H1 (cell line): ENCODE measurements at regions not wholly inside any gene's neighbourhood (a gene's known extent, or its start where the extent isn't known, plus 50 kb on each side); places are given as distances from the start of the nearest gene placed in this dataset.

Source experiments
- CTCF ChIA-PET: fragments of 300-600 bp; sonication (Branson Sonifier 250); formaldehyde crosslinking; loops from one replicate; lab custom pipeline; 2021; ENCODE audit not compliant: partially characterized antibody; lab: Charles Lee
- POLR2A ChIA-PET: fragments of 300-600 bp; sonication (Branson Sonifier 250); formaldehyde crosslinking; loops from one replicate; lab custom pipeline; 2021; ENCODE audit warnings: inconsistent platforms; ENCODE audit not compliant: partially characterized antibody; lab: Charles Lee
- DNase-seq, 2 experiments: peaks; one replicate each; pipeline versions ENCODE4 v3.0.0 to v3.0.0-alpha.2; 2010 to 2022; ENCODE audit warnings: low spot score in 2 of 2, low read depth in 1 of 2, mixed read lengths in 1 of 2
- FAIRE-seq: peaks from 2 replicates; lab custom pipeline; 2011; peaks lifted over from hg19 to GRCh38; lab: Jason Lieb, UNC
- H2AFZ ChIP-seq: 2 replicates; pipeline ENCODE4 v1.8.1; 2012; ENCODE audit warnings: low read length, inconsistent platforms
- H2AK5ac ChIP-seq: 2 replicates; pipeline ENCODE4 v1.6.1; 2013; ENCODE audit warnings: low read depth, low read length
- H2BK120ac ChIP-seq: replicated peaks from 2 replicates; pipeline ENCODE3; 2013; ENCODE audit warnings: low read depth, low read length, inconsistent platforms
- H2BK12ac ChIP-seq: 2 replicates; pipeline ENCODE4 v1.6.1; 2013; ENCODE audit warnings: low read depth, low read length
- H2BK15ac ChIP-seq: 2 replicates; pipeline ENCODE4 v1.6.1; 2013; ENCODE audit warnings: low read length
- H2BK20ac ChIP-seq: 2 replicates; pipeline ENCODE4 v1.6.1; 2013; ENCODE audit warnings: low read length
- H2BK5ac ChIP-seq: 2 replicates; pipeline ENCODE4 v1.6.1; 2013; ENCODE audit warnings: low read depth, low read length
- H3K14ac ChIP-seq: 2 replicates; pipeline ENCODE4 v1.6.1; 2013; ENCODE audit warnings: inconsistent platforms; ENCODE audit not compliant: insufficient read length
- H3K18ac ChIP-seq: 2 replicates; pipeline ENCODE4 v1.6.1; 2013; ENCODE audit warnings: low read length; ENCODE audit errors: extremely low read depth
- H3K23ac ChIP-seq: 2 replicates; pipeline ENCODE4 v1.6.1; 2013; ENCODE audit warnings: inconsistent platforms; ENCODE audit not compliant: insufficient read length
- H3K23me2 ChIP-seq: 2 replicates; pipeline ENCODE4 v1.6.1; 2013; ENCODE audit warnings: low read depth, low read length
- H3K27ac ChIP-seq: 2 replicates; pipeline ENCODE4 v1.6.1; 2011; ENCODE audit warnings: low read depth, low read length, inconsistent platforms
- H3K27me3 ChIP-seq, 4 experiments: replicated peaks in 1 of 4; 1 replicate in 1 of 4; 2 replicates in 3 of 4; pipeline versions ENCODE4 v1.6.1 to v1.8.1; 2011 to 2013; ENCODE audit warnings: low read length in 3 of 4, mild to moderate bottlenecking in 3 of 4, inconsistent platforms in 2 of 4, mixed read lengths in 2 of 4, moderate library complexity in 1 of 4; ENCODE audit not compliant: control insufficient read depth in 3 of 4, insufficient read depth in 3 of 4; ENCODE audit errors: extremely low read depth in 1 of 4
- H3K36me3 ChIP-seq, 4 experiments: 2 replicates each; pipeline versions ENCODE4 v1.6.1 to v1.8.1; 2011 to 2013; ENCODE audit warnings: mild to moderate bottlenecking in 4 of 4, low read length in 3 of 4, moderate library complexity in 2 of 4, control low read depth in 1 of 4, inconsistent platforms in 1 of 4; ENCODE audit not compliant: insufficient read depth in 4 of 4, control insufficient read depth in 2 of 4
- H3K4ac ChIP-seq: replicated peaks from 2 replicates; pipeline ENCODE3; 2013; ENCODE audit warnings: low read length, low read depth, mixed read lengths, inconsistent platforms; ENCODE audit not compliant: insufficient read length
- H3K4me1 ChIP-seq, 4 experiments: replicated peaks in 1 of 4; 1 replicate in 1 of 4; 2 replicates in 3 of 4; pipeline versions ENCODE4 v1.6.1 to v1.8.1; 2011 to 2013; ENCODE audit warnings: low read length in 3 of 4, inconsistent platforms in 2 of 4, mixed read lengths in 1 of 4; ENCODE audit not compliant: insufficient read depth in 4 of 4, control insufficient read depth in 3 of 4
- H3K4me2 ChIP-seq, 2 experiments: 2 replicates each; pipeline versions ENCODE4 v1.6.1 to v1.8.1; 2011 to 2013; ENCODE audit warnings: low read depth in 2 of 2, low read length in 2 of 2, control low read depth in 1 of 2, inconsistent platforms in 1 of 2, mild to moderate bottlenecking in 1 of 2; ENCODE audit not compliant: insufficient read depth in 1 of 2
- H3K4me3 ChIP-seq, 4 experiments: fragments of 200-600, 300-600 bp in 1 of 4; sonication (generic), shearing (Covaris generic), sonication (Bioruptor Twin) in 1 of 4; 2 replicates each; pipeline versions ENCODE4 v1.5.1 to v1.8.1; 2011 to 2016; ENCODE audit warnings: low read length in 4 of 4, low read depth in 3 of 4, control low read depth in 2 of 4, inconsistent platforms in 2 of 4, mild to moderate bottlenecking in 2 of 4, mixed read lengths in 1 of 4, moderate library complexity in 1 of 4; ENCODE audit not compliant: insufficient read depth in 2 of 4; ENCODE audit errors: extremely low read depth in 1 of 4
- H3K56ac ChIP-seq: replicated peaks from 2 replicates; pipeline ENCODE3; 2013; ENCODE audit warnings: low read depth, mild to moderate bottlenecking, mixed read lengths, low read length, inconsistent platforms; ENCODE audit not compliant: insufficient read length
- H3K79me1 ChIP-seq: 2 replicates; pipeline ENCODE4 v1.6.1; 2013; ENCODE audit warnings: low read depth, low read length, control low read depth
- H3K79me2 ChIP-seq, 2 experiments: 2 replicates each; pipeline versions ENCODE4 v1.6.1 to v1.8.1; 2012 to 2013; ENCODE audit warnings: low read length in 2 of 2, mild to moderate bottlenecking in 2 of 2, inconsistent platforms in 1 of 2; ENCODE audit not compliant: insufficient read depth in 2 of 2, control insufficient read depth in 1 of 2
- H3K9ac ChIP-seq, 4 experiments: replicated peaks in 1 of 4; 1 replicate in 1 of 4; 2 replicates in 3 of 4; pipeline versions ENCODE4 v1.6.1 to v1.8.1; 2011 to 2013; ENCODE audit warnings: low read depth in 3 of 4, low read length in 3 of 4, control low read depth in 2 of 4, mild to moderate bottlenecking in 2 of 4, moderate library complexity in 2 of 4, inconsistent platforms in 1 of 4; ENCODE audit errors: extremely low read depth in 1 of 4
- H3K9me3 ChIP-seq, 2 experiments: 2 replicates each; pipeline versions ENCODE4 v1.6.1 to v1.8.1; 2012 to 2013; ENCODE audit warnings: mild to moderate bottlenecking in 2 of 2, moderate library complexity in 2 of 2, control low read depth in 1 of 2, inconsistent platforms in 1 of 2, low read depth in 1 of 2, low read length in 1 of 2, mixed read lengths in 1 of 2; ENCODE audit not compliant: insufficient read depth in 2 of 2
- H4K20me1 ChIP-seq, 2 experiments: replicated peaks in 1 of 2; 2 replicates each; pipeline versions ENCODE3 to v1.8.1; 2011 to 2013; ENCODE audit warnings: inconsistent platforms in 2 of 2, low read length in 2 of 2, mild to moderate bottlenecking in 1 of 2; ENCODE audit not compliant: insufficient read depth in 2 of 2, control insufficient read depth in 1 of 2
- H4K5ac ChIP-seq: 2 replicates; pipeline ENCODE4 v1.6.1; 2013; ENCODE audit warnings: low read length, low read depth, mixed read lengths, inconsistent platforms; ENCODE audit not compliant: insufficient read length
- H4K8ac ChIP-seq: 2 replicates; pipeline ENCODE4 v1.8.0; 2013; ENCODE audit warnings: mild to moderate bottlenecking, moderate library complexity, low read length, inconsistent platforms; ENCODE audit not compliant: insufficient read depth; ENCODE audit errors: extremely low read depth
- H4K91ac ChIP-seq: replicated peaks from 2 replicates; pipeline ENCODE3; 2013; ENCODE audit warnings: low read length, mixed read lengths, inconsistent platforms; ENCODE audit not compliant: insufficient read length
- CHD2 ChIP-seq: IDR thresholded peaks from 2 replicates; pipeline ENCODE4 v1.6.1; 2012; ENCODE audit warnings: low read length, improper control_type of control experiment
- EGR1 ChIP-seq: IDR thresholded peaks from 2 replicates; pipeline ENCODE4 v1.6.1; 2011; ENCODE audit warnings: low read depth, low read length, borderline replicate concordance
- JUN ChIP-seq: IDR thresholded peaks from 2 replicates; pipeline ENCODE4 v1.6.1; 2011; ENCODE audit warnings: low read depth, mild to moderate bottlenecking, improper control_type of control experiment, low read length
- SP4 ChIP-seq: IDR thresholded peaks from 2 replicates; pipeline ENCODE4 v1.6.1; 2012; ENCODE audit warnings: low read length, inconsistent platforms
- WGBS, 2 experiments: shearing (Covaris generic) in 1 of 2; methylation state at CpG; one replicate each; pipeline versions ENCODE4 v1.1.6 to v1.1.7; 2013 to 2015; ENCODE audit warnings: low lambda C conversion rate in 2 of 2, mixed read lengths in 2 of 2, inconsistent platforms in 1 of 2, low coverage in 1 of 2, missing lambda C conversion rate in 1 of 2; ENCODE audit not compliant: insufficient replicate concordance in 2 of 2, insufficient coverage in 1 of 2, insufficient read length in 1 of 2; ENCODE audit errors: extremely low coverage in 1 of 2, missing lambda C conversion rate in 1 of 2; 5-methylcytosine and 5-hydroxymethylcytosine counted together

- H2BK5ac ChIP-seq = no peak overlapping the region
- H3K27ac ChIP-seq = no peak overlapping the region
- H3K23ac ChIP-seq = no peak overlapping the region
- no peaks in the 10 kb centered on the region for H3K79me1 ChIP-seq
- no peak overlapping the region for H2AFZ ChIP-seq
- H2BK20ac ChIP-seq = no peak overlapping the region
- FAIRE-seq (no peak), DNase-seq (no peak)
- no peaks in the 10 kb centered on the region for H3K4me1 ChIP-seq
- ChIA-PET CTCF (no interaction called here), POLR2A (no interaction called here)
- no peaks in the 10 kb centered on the region for H3K27me3 ChIP-seq
- no peak overlapping the region for H2BK12ac ChIP-seq
- no peaks in the 10 kb centered on the region for H3K79me2 ChIP-seq
- no peaks in the 10 kb centered on the region for H3K23me2 ChIP-seq
- H4K5ac ChIP-seq = no peak overlapping the region
- H3K18ac ChIP-seq = no peak overlapping the region
- H4K8ac ChIP-seq = no peak overlapping the region
- no peak overlapping the region for H2BK120ac ChIP-seq
- H3K4me3 ChIP-seq = no peak overlapping the region
- no peaks in the 10 kb centered on the region for H4K20me1 ChIP-seq
- no peaks in the 10 kb centered on the region for H3K9me3 ChIP-seq
- no peak overlapping the region for H4K91ac ChIP-seq
- no peaks in the 10 kb centered on the region for H3K36me3 ChIP-seq
- TF ChIP-seq SP4 (no peak), EGR1 (no peak), JUN (no peak), CHD2 (no peak)
- WGBS, 2 experiments = 87% methylated on average over 2 of the region's 2 CpGs; no CpG with 5 or more reads in 1 of the 2 experiments
- no peak overlapping the region for H3K4me2 ChIP-seq
- no peak overlapping the region for H3K9ac ChIP-seq
- no peak overlapping the region for H3K14ac ChIP-seq
- H3K56ac ChIP-seq = no peak overlapping the region
- no peak overlapping the region for H3K4ac ChIP-seq
- H2AK5ac ChIP-seq = no peak overlapping the region
- no peak overlapping the region for H2BK15ac ChIP-seq
These were observed 416.2 kb downstream of the C12orf50 start for GRCh38 chr12:87612996-87613395.
